GM12873 (cell line): ENCODE measurements at regions not wholly inside any gene's neighbourhood (a gene's known extent, or its start where the extent isn't known, plus 50 kb on each side); places are given as distances from the start of the nearest gene placed in this dataset.

Source experiments
- TF ChIP-seq, protein P1 (sequence below): IDR thresholded peaks from 2 replicates; pipeline ENCODE4 v1.5.1; 2012; ENCODE audit warnings: low read depth, mild to moderate bottlenecking, moderate library complexity, low read length, control low read depth; ENCODE audit not compliant: insufficient read depth; ENCODE audit errors: missing control alignments

DNA sequence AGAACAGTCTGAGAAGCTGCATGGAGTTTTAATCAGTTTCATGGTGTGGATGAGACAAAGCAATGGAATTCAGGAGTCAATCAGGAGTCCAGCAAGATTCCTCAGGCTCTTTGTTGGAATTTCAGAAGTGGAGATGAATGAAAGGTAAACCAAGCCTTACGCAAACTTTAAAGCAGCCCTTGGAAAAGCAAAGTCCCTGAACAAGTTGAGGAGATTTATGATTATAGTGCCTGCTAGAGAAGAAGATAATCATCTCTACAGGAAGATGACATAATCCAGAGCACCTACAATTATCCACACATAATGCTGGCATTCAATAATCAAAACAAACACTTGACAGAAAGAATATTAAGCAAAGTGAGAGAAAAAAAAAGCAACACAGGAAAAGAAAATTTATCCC, 1380.1 kb upstream of the NUDT12 start:
- TF ChIP-seq, protein P1, sequence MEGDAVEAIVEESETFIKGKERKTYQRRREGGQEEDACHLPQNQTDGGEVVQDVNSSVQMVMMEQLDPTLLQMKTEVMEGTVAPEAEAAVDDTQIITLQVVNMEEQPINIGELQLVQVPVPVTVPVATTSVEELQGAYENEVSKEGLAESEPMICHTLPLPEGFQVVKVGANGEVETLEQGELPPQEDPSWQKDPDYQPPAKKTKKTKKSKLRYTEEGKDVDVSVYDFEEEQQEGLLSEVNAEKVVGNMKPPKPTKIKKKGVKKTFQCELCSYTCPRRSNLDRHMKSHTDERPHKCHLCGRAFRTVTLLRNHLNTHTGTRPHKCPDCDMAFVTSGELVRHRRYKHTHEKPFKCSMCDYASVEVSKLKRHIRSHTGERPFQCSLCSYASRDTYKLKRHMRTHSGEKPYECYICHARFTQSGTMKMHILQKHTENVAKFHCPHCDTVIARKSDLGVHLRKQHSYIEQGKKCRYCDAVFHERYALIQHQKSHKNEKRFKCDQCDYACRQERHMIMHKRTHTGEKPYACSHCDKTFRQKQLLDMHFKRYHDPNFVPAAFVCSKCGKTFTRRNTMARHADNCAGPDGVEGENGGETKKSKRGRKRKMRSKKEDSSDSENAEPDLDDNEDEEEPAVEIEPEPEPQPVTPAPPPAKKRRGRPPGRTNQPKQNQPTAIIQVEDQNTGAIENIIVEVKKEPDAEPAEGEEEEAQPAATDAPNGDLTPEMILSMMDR, result no peak

DNA sequence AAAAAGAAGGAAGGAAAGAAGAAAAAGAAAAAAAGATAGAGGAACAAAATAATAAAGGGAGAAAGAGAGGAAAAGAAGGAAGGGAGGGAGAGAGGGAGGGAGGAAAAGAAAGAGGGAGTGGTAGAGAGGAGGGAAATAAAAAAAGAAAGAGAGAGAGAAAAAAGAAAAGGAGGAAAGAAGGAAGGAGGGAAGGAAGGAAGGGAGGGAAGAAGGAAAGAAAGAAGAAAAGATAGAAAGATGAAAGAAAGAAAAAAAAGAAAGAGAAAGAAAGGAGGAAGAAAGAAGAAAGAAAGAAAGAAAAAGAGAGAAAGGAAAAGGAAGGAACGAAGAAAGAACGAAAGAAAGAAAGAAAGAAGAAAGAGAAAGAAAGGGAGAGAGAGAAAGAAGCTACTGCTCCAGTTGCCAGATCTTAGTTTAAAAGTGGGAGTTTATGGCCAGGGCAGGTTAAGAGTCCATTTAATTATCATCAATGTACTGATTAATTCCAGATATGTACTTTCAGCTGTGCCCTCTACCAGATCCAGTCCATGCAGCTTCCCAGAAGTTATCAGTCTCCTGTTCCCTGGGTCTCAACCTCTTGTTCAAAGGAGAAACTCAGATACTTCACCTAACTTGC, 1378.5 kb upstream of the NUDT12 start:
- TF ChIP-seq, protein P1, result no peak

DNA sequence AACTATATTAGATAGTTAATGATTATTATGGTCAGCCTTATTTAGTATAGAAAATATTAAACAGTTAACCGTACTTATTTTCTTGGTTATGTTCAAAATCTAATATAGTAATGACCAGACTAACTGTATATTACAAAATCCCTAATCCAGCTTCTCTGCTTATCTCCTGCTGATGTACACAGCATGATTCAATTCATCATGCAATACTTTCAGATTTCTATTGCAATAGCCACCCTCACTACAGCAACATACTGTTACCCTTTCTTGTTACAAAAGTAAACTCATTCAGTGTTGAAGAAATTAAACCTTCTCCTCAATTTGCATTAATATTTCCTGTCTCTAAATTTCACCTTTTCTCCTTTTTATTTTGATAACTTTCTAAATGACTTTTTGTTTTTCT, 1375.0 kb upstream of the NUDT12 start:
- TF ChIP-seq, protein P1, result no peak

DNA sequence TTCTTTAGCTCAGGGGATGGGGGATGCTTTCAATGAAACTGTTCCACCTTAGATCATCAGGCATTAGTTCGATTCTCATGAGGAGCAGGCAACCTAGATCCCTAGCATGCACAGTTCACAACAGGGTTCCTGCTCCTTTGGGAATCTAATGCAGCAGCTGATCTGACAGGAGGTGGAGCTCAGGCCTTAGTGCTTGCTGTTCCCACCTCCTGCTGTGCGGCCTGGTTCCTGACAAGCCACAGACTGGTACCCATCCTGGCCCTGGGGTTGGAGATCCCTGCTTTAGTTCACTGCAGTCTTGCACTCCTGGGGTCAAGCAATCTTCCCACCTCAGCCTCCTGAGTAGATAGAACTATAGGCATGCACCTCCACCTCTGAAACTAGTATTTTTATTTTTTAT, 1369.8 kb upstream of the NUDT12 start:
- TF ChIP-seq, protein P1, result no peak

DNA sequence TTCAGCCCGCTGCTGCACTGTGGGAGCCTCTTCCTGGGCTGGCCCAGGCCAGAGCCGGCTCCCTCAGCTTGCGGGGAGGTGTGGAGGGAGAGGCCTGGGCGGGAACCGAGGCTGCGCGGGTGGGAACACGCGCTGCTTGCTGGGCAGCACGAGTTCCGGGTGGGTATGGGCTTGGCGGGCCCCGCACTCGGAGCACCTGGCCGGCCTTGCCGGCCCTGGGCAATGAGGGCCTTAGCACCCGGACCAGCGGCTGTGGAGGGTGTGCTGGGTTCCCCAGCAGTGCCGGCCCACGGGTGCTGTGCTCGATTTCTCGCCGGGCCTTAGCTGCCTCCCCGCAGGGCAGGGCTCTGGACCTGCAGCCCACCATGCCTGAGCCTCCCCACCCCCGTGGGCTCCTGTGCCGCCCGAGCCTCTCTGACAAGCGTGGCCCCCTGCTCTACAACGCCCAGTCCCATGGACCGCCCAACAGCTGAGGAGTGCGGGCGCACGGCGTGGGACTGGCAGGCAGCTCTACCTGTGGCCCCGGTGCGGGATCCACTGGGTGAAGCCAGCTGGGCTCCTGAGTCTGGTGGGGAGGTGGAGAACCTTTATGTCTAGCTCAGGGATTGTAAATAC, 1366.4 kb upstream of the NUDT12 start:
- TF ChIP-seq, protein P1, result no peak

DNA sequence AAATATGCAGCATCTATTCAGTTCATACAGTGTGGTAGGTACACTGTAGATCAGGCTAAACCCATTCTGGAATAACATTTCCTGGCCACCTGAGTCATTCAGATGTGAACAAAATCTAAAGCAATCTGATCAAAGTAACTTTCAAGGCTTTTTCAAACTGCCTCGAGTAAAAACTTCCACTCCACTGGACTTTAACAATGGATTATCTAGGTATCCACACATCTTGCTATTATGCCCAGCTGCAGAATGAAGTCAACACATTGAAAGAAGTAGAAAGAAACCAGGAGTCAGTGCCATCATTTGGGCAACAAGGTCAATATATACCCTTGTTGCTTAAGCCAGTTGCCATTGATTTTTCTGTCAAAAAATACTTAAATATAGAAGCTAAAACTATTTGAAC, 1352.6 kb upstream of the NUDT12 start:
- TF ChIP-seq, protein P1, result no peak

DNA sequence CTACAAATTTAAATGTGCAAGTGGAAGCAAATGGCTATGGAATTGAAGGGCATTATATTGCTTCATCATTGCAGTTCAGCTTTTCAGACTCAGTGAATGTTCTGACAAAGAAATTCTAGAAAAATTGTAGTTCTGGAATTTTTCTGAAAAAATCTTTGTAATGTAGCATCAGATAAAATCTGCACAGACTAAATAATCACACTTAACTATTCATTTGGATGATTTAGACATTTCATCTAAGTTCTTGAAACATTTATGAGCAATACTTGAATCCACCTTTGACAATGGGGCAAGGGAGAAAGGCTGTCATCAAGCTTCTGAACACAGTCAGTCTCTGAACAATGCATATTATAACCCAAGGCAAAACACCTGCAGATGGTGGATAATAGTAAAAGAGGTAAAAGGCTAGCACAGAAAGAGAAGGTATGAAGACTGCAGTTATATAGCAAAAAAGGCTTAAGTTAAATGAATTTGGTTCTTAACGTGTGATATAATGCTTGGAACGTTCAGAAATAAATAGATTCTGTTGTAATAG, 1352.0 kb upstream of the NUDT12 start:
- TF ChIP-seq, protein P1, result no peak
